ENCODE measurements at regions not wholly inside any gene's neighbourhood (a gene's known extent, or its start where the extent isn't known, plus 50 kb on each side); places are given as distances from the start of the nearest gene placed in this dataset.

DNA sequence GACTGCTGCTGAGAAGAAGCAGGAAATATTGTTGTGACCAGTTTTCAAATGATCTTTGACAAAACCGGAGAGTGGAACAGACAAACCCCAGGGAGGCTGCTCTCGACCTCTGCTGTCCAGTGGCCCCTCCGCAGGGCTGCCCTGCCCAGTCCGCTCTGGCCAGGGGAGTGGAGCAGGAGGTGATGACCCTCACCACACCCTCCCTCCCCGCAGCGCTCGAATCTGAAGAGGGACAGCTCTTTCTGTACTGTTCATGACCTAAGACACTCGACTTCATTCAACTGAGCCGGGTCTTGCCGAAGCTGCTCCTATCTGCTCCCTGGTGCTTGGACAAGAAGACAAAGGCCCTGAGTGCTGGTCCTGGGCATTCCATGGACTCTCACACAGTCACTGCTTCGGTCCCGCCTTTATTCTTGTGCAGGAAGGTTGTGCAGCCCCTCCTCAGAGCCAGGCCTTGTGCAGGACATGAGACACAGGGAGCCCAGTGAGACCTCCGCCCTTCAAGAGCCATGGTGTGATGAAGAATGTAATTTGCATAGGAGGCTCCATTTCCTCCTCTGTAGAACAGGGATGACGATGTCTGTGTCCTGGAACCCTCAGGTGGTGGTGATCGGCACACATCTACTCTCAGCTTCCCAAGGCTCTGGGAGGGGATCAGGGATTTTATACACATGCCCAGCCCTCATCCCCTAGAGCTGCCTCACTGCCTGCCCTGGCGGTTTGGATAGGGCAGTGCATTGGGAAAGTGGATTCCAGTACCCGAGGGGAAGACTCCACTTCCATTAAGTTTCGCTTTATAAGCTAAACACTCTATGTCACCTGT is 97.1 kb upstream of the PRR20G start:
- no peak overlapping the region for H3K4me3 ChIP-seq (replicated peaks in 1 of 3; ENCODE audit: low read depth in 2 of 3, low read length in 3 of 3)
- H3K4me1 Mint-ChIP-seq = no peaks in the 10 kb centered on the region
- H4K20me1 ChIP-seq (ENCODE audit: insufficient read depth, low read length) = no peaks in the 10 kb centered on the region
- H3K9ac ChIP-seq (ENCODE audit: insufficient read depth, low read length, poor library complexity, severe bottlenecking) = no peak overlapping the region
- no peaks in the 10 kb centered on the region for H3K4me1 ChIP-seq (ENCODE audit: control insufficient read depth in 1 of 2, insufficient read depth in 2 of 2, low read length in 2 of 2)
- H2AFZ ChIP-seq (ENCODE audit: insufficient read depth, low read depth, low read length, poor library complexity, severe bottlenecking) = no peak overlapping the region
- H3K4me2 ChIP-seq (replicated peaks; ENCODE audit: extremely low read depth, low read length, poor library complexity, severe bottlenecking) = no peak overlapping the region
- H3K79me2 ChIP-seq (ENCODE audit: insufficient read depth, low read length) = no peaks in the 10 kb centered on the region
- H3K27ac ChIP-seq (ENCODE audit: low read depth in 1 of 2, low read length in 2 of 2) = no peak overlapping the region
- no peak overlapping the region for H3K27ac Mint-ChIP-seq
- H3K36me3 ChIP-seq (replicated peaks in 1 of 2; ENCODE audit: control insufficient read depth in 1 of 2, insufficient read depth in 2 of 2, low read length in 2 of 2) = no peaks in the 10 kb centered on the region
- H3K27me3 ChIP-seq (ENCODE audit: control insufficient read depth in 2 of 2, insufficient read depth in 2 of 2, low read length in 2 of 2) = no peaks in the 10 kb centered on the region
- intact Hi-C loops (cut with micrococcal nuclease) = no loop called here
- H3K27me3 Mint-ChIP-seq (ENCODE audit: low read depth in 3 of 3) = peaks cover 8 to 14% (median 9%) of the 10 kb centered on the region in 3 donors
- no peaks in the 10 kb centered on the region for H3K9me3 ChIP-seq (replicated peaks in 1 of 2; ENCODE audit: control insufficient read depth in 1 of 2, insufficient read depth in 1 of 2, low read length in 2 of 2)
- peaks cover 0 to 14% (median 8%) of the 10 kb centered on the region in 7 donors for H3K9me3 Mint-ChIP-seq
- H3K36me3 Mint-ChIP-seq = no peaks in the 10 kb centered on the region
- no peak overlapping the region for H3K4me3 Mint-ChIP-seq
- DNase-seq = no peak
- WGBS (ENCODE audit: insufficient coverage) = 92% methylated on average over 12 of the region's 18 CpGs
- TF ChIP-seq CTCF (IDR thresholded peaks at IDR 0.05) = no peak

- no peaks in the 10 kb centered on the region for H3K79me2 ChIP-seq (ENCODE audit: insufficient read depth, low read length)
- H3K4me2 ChIP-seq (replicated peaks; ENCODE audit: extremely low read depth, low read length, poor library complexity, severe bottlenecking) = no peak overlapping the region
- intact Hi-C loops (cut with micrococcal nuclease) = no loop called here
- Mint-ChIP-seq H3K9me3 (peaks cover 0 to 14% (median 8%) of the 10 kb centered on the region in 7 donors), H3K27ac (no peak overlapping the region), H3K4me1 (no peaks in the 10 kb centered on the region), H3K4me3 (no peak overlapping the region), H3K36me3 (no peaks in the 10 kb centered on the region), H3K27me3 (ENCODE audit: low read depth in 3 of 3) (peaks cover 9 to 20% (median 9%) of the 10 kb centered on the region in 3 donors)
- no peak for DNase-seq
- no peak overlapping the region for H3K27ac ChIP-seq (ENCODE audit: low read depth in 1 of 2, low read length in 2 of 2)
- H3K4me3 ChIP-seq (replicated peaks in 1 of 3; ENCODE audit: low read depth in 2 of 3, low read length in 3 of 3) = no peak overlapping the region
- no peak for TF ChIP-seq CTCF (IDR thresholded peaks at IDR 0.05)
- H3K27me3 ChIP-seq (ENCODE audit: control insufficient read depth in 2 of 2, insufficient read depth in 2 of 2, low read length in 2 of 2) = no peaks in the 10 kb centered on the region
- H2AFZ ChIP-seq (ENCODE audit: insufficient read depth, low read depth, low read length, poor library complexity, severe bottlenecking) = no peak overlapping the region
- no peaks in the 10 kb centered on the region for H3K4me1 ChIP-seq (ENCODE audit: control insufficient read depth in 1 of 2, insufficient read depth in 2 of 2, low read length in 2 of 2)
- no peaks in the 10 kb centered on the region for H4K20me1 ChIP-seq (ENCODE audit: insufficient read depth, low read length)
- H3K36me3 ChIP-seq (replicated peaks in 1 of 2; ENCODE audit: control insufficient read depth in 1 of 2, insufficient read depth in 2 of 2, low read length in 2 of 2) = no peaks in the 10 kb centered on the region
- no CpG with 5 or more reads among the region's 10 CpGs for WGBS (ENCODE audit: insufficient coverage)
- no peaks in the 10 kb centered on the region for H3K9me3 ChIP-seq (replicated peaks in 1 of 2; ENCODE audit: control insufficient read depth in 1 of 2, insufficient read depth in 1 of 2, low read length in 2 of 2)
- H3K9ac ChIP-seq (ENCODE audit: insufficient read depth, low read length, poor library complexity, severe bottlenecking) = no peak overlapping the region
Measured at GRCh38 chr3:127383656-127384179, 95.9 kb upstream of the PRR20G start.
